ENCODE measurements at regions not wholly inside any gene's neighbourhood (a gene's known extent, or its start where the extent isn't known, plus 50 kb on each side); places are given as distances from the start of the nearest gene placed in this dataset.

DNA sequence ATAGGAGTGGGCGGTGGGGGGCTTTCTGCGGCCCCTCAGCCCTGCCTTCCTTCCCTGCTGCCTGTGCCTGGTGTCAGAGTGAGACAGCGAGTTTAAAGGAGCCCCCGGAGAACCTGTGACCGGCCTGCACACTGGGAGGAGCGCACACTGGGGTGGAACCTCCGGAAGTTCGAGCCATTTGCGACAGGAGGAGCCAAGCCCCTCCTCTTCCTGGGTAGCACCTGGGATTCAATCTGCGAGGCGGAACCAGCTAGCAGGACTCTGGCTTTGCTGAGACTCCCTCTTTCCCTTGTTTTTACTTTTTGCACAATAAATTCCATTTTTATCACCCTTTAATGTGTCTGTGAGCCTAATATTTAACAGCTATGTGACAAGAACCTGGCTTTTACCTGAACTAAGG, 540.6 kb downstream of the NPHP4 start (continued):
- TF ChIP-seq, protein P1, sequence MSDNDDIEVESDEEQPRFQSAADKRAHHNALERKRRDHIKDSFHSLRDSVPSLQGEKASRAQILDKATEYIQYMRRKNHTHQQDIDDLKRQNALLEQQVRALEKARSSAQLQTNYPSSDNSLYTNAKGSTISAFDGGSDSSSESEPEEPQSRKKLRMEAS (IDR thresholded peaks at IDR 0.05) = no peak
- no peak for TF ChIP-seq NR2F2 (IDR thresholded peaks at IDR 0.05)
- TF ChIP-seq TAF1 (conservative IDR thresholded peaks at IDR 0.05) = no peak
- TF ChIP-seq JUND (IDR thresholded peaks at IDR 0.05) = no peak
- no peak for TF ChIP-seq HNF4A (conservative IDR thresholded peaks at IDR 0.05)
- no peak for TF ChIP-seq SP1 (IDR thresholded peaks at IDR 0.05)
- TF ChIP-seq, protein P2, sequence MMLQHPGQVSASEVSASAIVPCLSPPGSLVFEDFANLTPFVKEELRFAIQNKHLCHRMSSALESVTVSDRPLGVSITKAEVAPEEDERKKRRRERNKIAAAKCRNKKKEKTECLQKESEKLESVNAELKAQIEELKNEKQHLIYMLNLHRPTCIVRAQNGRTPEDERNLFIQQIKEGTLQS (IDR thresholded peaks at IDR 0.05) = no peak
- no peak for TF ChIP-seq HNF4G (IDR thresholded peaks at IDR 0.05)
- TF ChIP-seq GABPA (IDR thresholded peaks at IDR 0.05 in 1 of 2, conservative IDR thresholded peaks at IDR 0.05 in 1 of 2) = no peak

DNA sequence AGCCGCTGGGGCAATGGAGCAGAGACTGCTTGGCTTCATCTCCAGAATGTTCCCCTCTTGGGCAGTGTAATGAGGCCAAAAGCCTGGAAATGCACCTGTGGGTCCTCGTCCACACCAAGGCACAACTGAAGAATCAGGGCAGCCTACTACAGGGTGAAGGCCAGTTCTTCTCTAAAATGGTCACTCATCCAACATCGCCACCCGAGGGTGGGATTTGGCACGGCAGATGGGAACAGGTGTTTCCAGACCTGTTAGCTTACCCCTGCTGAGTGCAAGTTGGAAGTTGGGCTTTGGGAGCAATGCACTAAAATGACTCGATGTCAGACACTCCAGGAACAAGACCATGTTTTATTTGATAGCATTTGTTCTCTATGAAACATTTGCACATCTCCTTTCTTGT, 543.7 kb downstream of the NPHP4 start:
- Histone ChIP-seq H3K4me1 (ENCODE audit: control insufficient read depth in 4 of 4, insufficient read depth in 4 of 4, low read length in 3 of 4) (no peaks in the 10 kb centered on the region), H3K27ac (ENCODE audit: low read depth in 1 of 2, low read length in 2 of 2) (no peak overlapping the region), H3K9me3 (ENCODE audit: control insufficient read depth in 4 of 4, low read length in 3 of 4) (peaks cover 0 to 2% (median 0%) of the 10 kb centered on the region in 4 donors), H3K36me3 (ENCODE audit: control insufficient read depth in 4 of 4, insufficient read depth in 3 of 4, low read depth in 1 of 4, low read length in 3 of 4) (no peaks in the 10 kb centered on the region), H3K4me3 (ENCODE audit: low read depth in 1 of 3, low read length in 3 of 3) (no peak overlapping the region), H3K27me3 (ENCODE audit: control insufficient read depth in 4 of 4, insufficient read depth in 4 of 4, low read length in 3 of 4) (peaks cover 0 to 5% (median 2%) of the 10 kb centered on the region in 4 donors), H3K9ac (ENCODE audit: low read depth in 1 of 2, low read length in 2 of 2) (no peak overlapping the region)
- no peak for DNase-seq (ENCODE audit: low spot score)
- WGBS = 64% methylated on average over 6 of the region's 6 CpGs
- TF ChIP-seq RAD21 (IDR thresholded peaks at IDR 0.05) = peak in 1 of 2 donors; percentile 11
- TF ChIP-seq, protein P3, sequence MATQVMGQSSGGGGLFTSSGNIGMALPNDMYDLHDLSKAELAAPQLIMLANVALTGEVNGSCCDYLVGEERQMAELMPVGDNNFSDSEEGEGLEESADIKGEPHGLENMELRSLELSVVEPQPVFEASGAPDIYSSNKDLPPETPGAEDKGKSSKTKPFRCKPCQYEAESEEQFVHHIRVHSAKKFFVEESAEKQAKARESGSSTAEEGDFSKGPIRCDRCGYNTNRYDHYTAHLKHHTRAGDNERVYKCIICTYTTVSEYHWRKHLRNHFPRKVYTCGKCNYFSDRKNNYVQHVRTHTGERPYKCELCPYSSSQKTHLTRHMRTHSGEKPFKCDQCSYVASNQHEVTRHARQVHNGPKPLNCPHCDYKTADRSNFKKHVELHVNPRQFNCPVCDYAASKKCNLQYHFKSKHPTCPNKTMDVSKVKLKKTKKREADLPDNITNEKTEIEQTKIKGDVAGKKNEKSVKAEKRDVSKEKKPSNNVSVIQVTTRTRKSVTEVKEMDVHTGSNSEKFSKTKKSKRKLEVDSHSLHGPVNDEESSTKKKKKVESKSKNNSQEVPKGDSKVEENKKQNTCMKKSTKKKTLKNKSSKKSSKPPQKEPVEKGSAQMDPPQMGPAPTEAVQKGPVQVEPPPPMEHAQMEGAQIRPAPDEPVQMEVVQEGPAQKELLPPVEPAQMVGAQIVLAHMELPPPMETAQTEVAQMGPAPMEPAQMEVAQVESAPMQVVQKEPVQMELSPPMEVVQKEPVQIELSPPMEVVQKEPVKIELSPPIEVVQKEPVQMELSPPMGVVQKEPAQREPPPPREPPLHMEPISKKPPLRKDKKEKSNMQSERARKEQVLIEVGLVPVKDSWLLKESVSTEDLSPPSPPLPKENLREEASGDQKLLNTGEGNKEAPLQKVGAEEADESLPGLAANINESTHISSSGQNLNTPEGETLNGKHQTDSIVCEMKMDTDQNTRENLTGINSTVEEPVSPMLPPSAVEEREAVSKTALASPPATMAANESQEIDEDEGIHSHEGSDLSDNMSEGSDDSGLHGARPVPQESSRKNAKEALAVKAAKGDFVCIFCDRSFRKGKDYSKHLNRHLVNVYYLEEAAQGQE (IDR thresholded peaks at IDR 0.05) = no peak

DNA sequence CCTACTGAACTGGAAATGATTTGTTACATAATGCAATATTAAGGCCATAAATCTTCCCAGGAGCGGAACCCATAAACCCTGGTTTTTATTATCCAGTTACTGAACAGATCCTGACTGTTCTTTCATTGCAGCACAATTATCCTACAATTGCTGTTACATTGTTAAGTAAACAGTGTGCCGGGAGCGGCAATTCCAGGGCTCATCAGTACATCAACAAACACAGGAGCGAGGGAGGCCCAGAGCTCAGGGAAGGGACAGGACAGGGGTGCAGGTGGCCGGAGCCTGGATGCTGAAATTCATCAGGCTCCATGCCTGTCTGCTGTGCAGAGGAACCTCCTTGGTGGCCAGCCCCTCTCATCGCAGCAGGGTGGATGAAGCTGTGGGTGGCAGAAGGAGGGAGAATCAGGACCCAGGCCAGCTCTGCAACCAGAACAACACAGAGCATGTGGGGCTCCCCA, 544.7 kb downstream of the NPHP4 start:
- Histone ChIP-seq H3K4me1 (ENCODE audit: control insufficient read depth in 4 of 4, insufficient read depth in 4 of 4, low read length in 3 of 4) (no peaks in the 10 kb centered on the region), H3K36me3 (ENCODE audit: control insufficient read depth in 4 of 4, insufficient read depth in 3 of 4, low read depth in 1 of 4, low read length in 3 of 4) (no peaks in the 10 kb centered on the region), H3K27me3 (ENCODE audit: control insufficient read depth in 4 of 4, insufficient read depth in 4 of 4, low read length in 3 of 4) (peaks cover 0 to 5% (median 3%) of the 10 kb centered on the region in 4 donors), H3K4me3 (ENCODE audit: low read depth in 1 of 3, low read length in 3 of 3) (no peak overlapping the region), H3K9ac (ENCODE audit: low read depth in 1 of 2, low read length in 2 of 2) (no peak overlapping the region), H3K9me3 (ENCODE audit: control insufficient read depth in 4 of 4, low read length in 3 of 4) (peaks cover 0 to 2% (median 0%) of the 10 kb centered on the region in 4 donors), H3K27ac (ENCODE audit: low read depth in 1 of 2, low read length in 2 of 2) (no peak overlapping the region)
- 62% methylated on average over 6 of the region's 6 CpGs for whole genome bisulfite sequencing
- DNase-seq (ENCODE audit: low spot score) = no peak
- TF ChIP-seq, protein P1 (IDR thresholded peaks at IDR 0.05) = no peak
- no peak for TF ChIP-seq JUND (IDR thresholded peaks at IDR 0.05)
- TF ChIP-seq HNF4G (IDR thresholded peaks at IDR 0.05) = no peak
- TF ChIP-seq SP1 (IDR thresholded peaks at IDR 0.05) = no peak
- no peak for TF ChIP-seq TAF1 (conservative IDR thresholded peaks at IDR 0.05)
- no peak for TF ChIP-seq FOXA2 (IDR thresholded peaks at IDR 0.05)
- TF ChIP-seq GABPA (IDR thresholded peaks at IDR 0.05 in 1 of 2, conservative IDR thresholded peaks at IDR 0.05 in 1 of 2) = no peak
- TF ChIP-seq FOXA1 (IDR thresholded peaks at IDR 0.05) = no peak
- no peak for TF ChIP-seq HNF4A (conservative IDR thresholded peaks at IDR 0.05)
- no peak for TF ChIP-seq YY1 (IDR thresholded peaks at IDR 0.05)
- TF ChIP-seq, protein P2 (IDR thresholded peaks at IDR 0.05) = no peak
- no peak for TF ChIP-seq RXRA (IDR thresholded peaks at IDR 0.05)
- TF ChIP-seq, protein P4, sequence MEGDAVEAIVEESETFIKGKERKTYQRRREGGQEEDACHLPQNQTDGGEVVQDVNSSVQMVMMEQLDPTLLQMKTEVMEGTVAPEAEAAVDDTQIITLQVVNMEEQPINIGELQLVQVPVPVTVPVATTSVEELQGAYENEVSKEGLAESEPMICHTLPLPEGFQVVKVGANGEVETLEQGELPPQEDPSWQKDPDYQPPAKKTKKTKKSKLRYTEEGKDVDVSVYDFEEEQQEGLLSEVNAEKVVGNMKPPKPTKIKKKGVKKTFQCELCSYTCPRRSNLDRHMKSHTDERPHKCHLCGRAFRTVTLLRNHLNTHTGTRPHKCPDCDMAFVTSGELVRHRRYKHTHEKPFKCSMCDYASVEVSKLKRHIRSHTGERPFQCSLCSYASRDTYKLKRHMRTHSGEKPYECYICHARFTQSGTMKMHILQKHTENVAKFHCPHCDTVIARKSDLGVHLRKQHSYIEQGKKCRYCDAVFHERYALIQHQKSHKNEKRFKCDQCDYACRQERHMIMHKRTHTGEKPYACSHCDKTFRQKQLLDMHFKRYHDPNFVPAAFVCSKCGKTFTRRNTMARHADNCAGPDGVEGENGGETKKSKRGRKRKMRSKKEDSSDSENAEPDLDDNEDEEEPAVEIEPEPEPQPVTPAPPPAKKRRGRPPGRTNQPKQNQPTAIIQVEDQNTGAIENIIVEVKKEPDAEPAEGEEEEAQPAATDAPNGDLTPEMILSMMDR (IDR thresholded peaks at IDR 0.05; ENCODE audit: low read depth, low read length, missing input control) = no peak
- TF ChIP-seq, protein P3 (IDR thresholded peaks at IDR 0.05) = no peak
- no peak for TF ChIP-seq EGR1 (IDR thresholded peaks at IDR 0.05; ENCODE audit: low read depth in 2 of 2)
- no peak for TF ChIP-seq RAD21 (IDR thresholded peaks at IDR 0.05)
- TF ChIP-seq NR2F2 (IDR thresholded peaks at IDR 0.05) = no peak
